Natural killer cell (primary cell): ENCODE measurements at regions not wholly inside any gene's neighbourhood (a gene's known extent, or its start where the extent isn't known, plus 50 kb on each side); places are given as distances from the start of the nearest gene placed in this dataset.
A peak's percentile ranks its signal among the peaks of the same experiment; 100 is the strongest.

ENCODE experiments used
- ATAC-seq, 3 donors: fragments of 150-1000 bp in 2 of 3; fragments of 200-7000 bp in 1 of 3; cut with Tn5 transposase; 1 replicate in 1 of 3; 2 replicates in 2 of 3; pipeline ENCODE4 v1.10.0; 2021; ENCODE audit warnings: mild to moderate bottlenecking in 2 of 3, moderate library complexity in 2 of 3
- DNase-seq, 2 donors: peaks; one replicate each; pipeline versions ENCODE4 v3.0.0 to v3.0.0-alpha.2; 2013 to 2021; ENCODE audit warnings: mixed read lengths in 1 of 2
- H3K27ac ChIP-seq: one replicate; pipeline ENCODE4 v1.5.1; 2013; ENCODE audit warnings: mild to moderate bottlenecking, low read length
- H3K27me3 ChIP-seq: one replicate; pipeline ENCODE4 v1.6.1; 2013; ENCODE audit warnings: low read length; ENCODE audit not compliant: control insufficient read depth, insufficient read depth
- H3K36me3 ChIP-seq: one replicate; pipeline ENCODE4 v1.6.1; 2013; ENCODE audit warnings: low read length; ENCODE audit not compliant: control insufficient read depth, insufficient read depth
- H3K4me1 ChIP-seq: one replicate; pipeline ENCODE4 v1.6.1; 2013; ENCODE audit warnings: low read length; ENCODE audit not compliant: control insufficient read depth, insufficient read depth
- H3K4me3 ChIP-seq: one replicate; pipeline ENCODE4 v1.5.1; 2013; ENCODE audit warnings: low read length
- H3K9me3 ChIP-seq: one replicate; pipeline ENCODE4 v1.6.1; 2013; ENCODE audit warnings: low read length; ENCODE audit not compliant: control insufficient read depth, insufficient read depth
- H3K27ac Mint-ChIP-seq, 2 donors: one replicate each; pipeline ENCODE4 v1.8.0; 2022; ENCODE audit warnings: mild to moderate bottlenecking in 2 of 2, mixed read lengths in 2 of 2, moderate library complexity in 1 of 2
- H3K27me3 Mint-ChIP-seq, 2 donors: one replicate each; pipeline ENCODE4 v1.8.0; 2022; ENCODE audit warnings: low read depth in 2 of 2, mixed read lengths in 2 of 2
- H3K36me3 Mint-ChIP-seq: one replicate; pipeline ENCODE4 v1.8.0; 2022; ENCODE audit warnings: mixed read lengths
- H3K4me1 Mint-ChIP-seq, 2 donors: one replicate each; pipeline ENCODE4 v1.8.0; 2022; ENCODE audit warnings: mixed read lengths in 2 of 2
- H3K4me3 Mint-ChIP-seq: one replicate; pipeline ENCODE4 v1.8.0; 2022; ENCODE audit warnings: mild to moderate bottlenecking, moderate library complexity, mixed read lengths
- H3K9me3 Mint-ChIP-seq, 2 donors: one replicate each; pipeline ENCODE4 v1.8.0; 2022; ENCODE audit warnings: mixed read lengths in 2 of 2
- CTCF ChIP-seq: fragments of 200-600 bp; IDR thresholded peaks from one replicate; pipeline ENCODE4 v1.8.0; 2022; ENCODE audit warnings: antibody characterized with exemption
- WGBS: methylation state at CpG from one replicate; pipeline ENCODE4 v1.1.7; 2013; ENCODE audit warnings: missing lambda C conversion rate; ENCODE audit not compliant: insufficient coverage; 5-methylcytosine and 5-hydroxymethylcytosine counted together
- intact Hi-C: fragments of 100-400 bp; cut with micrococcal nuclease; formaldehyde crosslinking; loops from one replicate; pipeline ENCODE4 v1.14.2; 2022

GRCh38 chrY:19869715-19870114, 125.2 kb upstream of the KDM5D start:
- ATAC-seq (peak in 1 of 3 donors; percentile 21), DNase-seq (no peak)
- Histone ChIP-seq H3K27me3 (no peaks in the 10 kb centered on the region), H3K9me3 (no peaks in the 10 kb centered on the region), H3K36me3 (no peaks in the 10 kb centered on the region), H3K27ac (no peak overlapping the region), H3K4me1 (no peaks in the 10 kb centered on the region), H3K4me3 (peak overlapping the region; percentile 7)
- WGBS: 80% methylated on average over 13 of the region's 14 CpGs
- TF ChIP-seq CTCF: no peak
- Mint-ChIP-seq H3K27ac (peak overlapping the region in 1 of 2 donors; percentile 88), H3K36me3 (no peaks in the 10 kb centered on the region), H3K4me1 (peaks cover 0 to 13% of the 10 kb centered on the region in 2 donors), H3K27me3 (no peaks in the 10 kb centered on the region), H3K9me3 (no peaks in the 10 kb centered on the region), H3K4me3 (no peak overlapping the region)
- intact Hi-C loops: no loop called here

- 94% methylated on average over 11 of the region's 12 CpGs for WGBS
- no peaks in the 10 kb centered on the region for H3K4me1 ChIP-seq
- no peaks in the 10 kb centered on the region for H3K9me3 Mint-ChIP-seq
- ATAC-seq: peak in 1 of 3 donors; percentile 59
- no peaks in the 10 kb centered on the region for H3K27me3 ChIP-seq
- no peak overlapping the region for H3K27ac ChIP-seq
- H3K9me3 ChIP-seq: no peaks in the 10 kb centered on the region
- intact Hi-C loops: no loop called here
- no peaks in the 10 kb centered on the region for H3K27me3 Mint-ChIP-seq
- no peaks in the 10 kb centered on the region for H3K36me3 ChIP-seq
- H3K4me1 Mint-ChIP-seq: peaks cover 0 to 13% of the 10 kb centered on the region in 2 donors
- no peaks in the 10 kb centered on the region for H3K36me3 Mint-ChIP-seq
- peak overlapping the region in 1 of 2 donors; percentile 88 for H3K27ac Mint-ChIP-seq
- no peak overlapping the region for H3K4me3 Mint-ChIP-seq
- TF ChIP-seq CTCF: no peak
- DNase-seq: no peak
- H3K4me3 ChIP-seq: peak overlapping the region; percentile 7
Observed at GRCh38 chrY:19869281-19869680, 124.8 kb upstream of the KDM5D start.

GRCh38 chrY:19868647-19869046, 124.1 kb upstream of the KDM5D start:
- Histone ChIP-seq H3K4me1 (no peaks in the 10 kb centered on the region), H3K4me3 (no peak overlapping the region), H3K27me3 (no peaks in the 10 kb centered on the region), H3K36me3 (no peaks in the 10 kb centered on the region), H3K27ac (no peak overlapping the region), H3K9me3 (no peaks in the 10 kb centered on the region)
- Mint-ChIP-seq H3K27ac (peak overlapping the region in 1 of 2 donors; percentile 88), H3K4me1 (peaks cover 0 to 13% of the 10 kb centered on the region in 2 donors), H3K4me3 (no peak overlapping the region), H3K9me3 (no peaks in the 10 kb centered on the region), H3K36me3 (no peaks in the 10 kb centered on the region), H3K27me3 (no peaks in the 10 kb centered on the region)
- WGBS: 97% methylated on average over 7 of the region's 7 CpGs
- TF ChIP-seq CTCF: no peak
- DNase-seq (no peak), ATAC-seq (no peak)
- intact Hi-C loops: no loop called here

GRCh38 chrY:19856474-19857135, 112.1 kb upstream of the KDM5D start:
- Mint-ChIP-seq H3K27me3 (no peaks in the 10 kb centered on the region), H3K4me1 (peaks cover 0 to 5% of the 10 kb centered on the region in 2 donors), H3K4me3 (no peak overlapping the region), H3K36me3 (no peaks in the 10 kb centered on the region), H3K9me3 (peaks cover 0 to 4% of the 10 kb centered on the region in 2 donors), H3K27ac (no peak overlapping the region)
- WGBS: 54% methylated on average over 2 of the region's 3 CpGs
- DNase-seq: peak in 1 of 2 donors; percentile 1
- Histone ChIP-seq H3K4me3 (no peak overlapping the region), H3K27ac (no peak overlapping the region), H3K27me3 (no peaks in the 10 kb centered on the region), H3K4me1 (no peaks in the 10 kb centered on the region), H3K9me3 (no peaks in the 10 kb centered on the region), H3K36me3 (no peaks in the 10 kb centered on the region)
- intact Hi-C loops: no loop called here
- ATAC-seq: no peak
- no peak for TF ChIP-seq CTCF
